H9 (cell line): ENCODE measurements at regions not wholly inside any gene's neighbourhood (a gene's known extent, or its start where the extent isn't known, plus 50 kb on each side); places are given as distances from the start of the nearest gene placed in this dataset.

Experiments used
- DNase-seq: peaks from one replicate; pipeline ENCODE4 v3.0.0-alpha.2; 2017
- H2AFZ ChIP-seq: one replicate; pipeline ENCODE4 v1.6.1; 2013; ENCODE audit warnings: mild to moderate bottlenecking, low read length, control low read depth, moderate library complexity
- H2AK5ac ChIP-seq: 2 replicates; pipeline ENCODE4 v1.6.1; 2013; ENCODE audit warnings: low read length, control low read depth, mixed read lengths; ENCODE audit not compliant: insufficient read length
- H2BK120ac ChIP-seq: one replicate; pipeline ENCODE4 v1.6.1; 2013; ENCODE audit warnings: low read depth, mild to moderate bottlenecking, low read length, control low read depth, inconsistent platforms; ENCODE audit not compliant: poor library complexity, severe bottlenecking
- H2BK12ac ChIP-seq: 2 replicates; pipeline ENCODE4 v1.6.1; 2013; ENCODE audit warnings: low read length, control low read depth, mixed read lengths, low read depth; ENCODE audit not compliant: insufficient read length
- H2BK15ac ChIP-seq: 2 replicates; pipeline ENCODE4 v1.6.1; 2013; ENCODE audit warnings: low read depth, low read length, control low read depth
- H2BK20ac ChIP-seq: one replicate; pipeline ENCODE4 v1.6.1; 2013; ENCODE audit warnings: low read depth, mild to moderate bottlenecking, low read length, control low read depth, inconsistent platforms; ENCODE audit not compliant: poor library complexity, severe bottlenecking
- H2BK5ac ChIP-seq: 2 replicates; pipeline ENCODE4 v1.6.1; 2013; ENCODE audit warnings: low read length, control low read depth, mixed read lengths; ENCODE audit not compliant: insufficient read length
- H3K14ac ChIP-seq: 2 replicates; pipeline ENCODE4 v1.6.1; 2013; ENCODE audit warnings: low read length, control low read depth; ENCODE audit not compliant: insufficient read depth
- H3K18ac ChIP-seq: 2 replicates; pipeline ENCODE4 v1.6.1; 2013; ENCODE audit warnings: low read depth, mild to moderate bottlenecking, mixed read lengths, low read length, control low read depth; ENCODE audit not compliant: insufficient read length
- H3K23ac ChIP-seq: 2 replicates; pipeline ENCODE4 v1.6.1; 2013; ENCODE audit warnings: low read length, control low read depth, mixed read lengths, low read depth; ENCODE audit not compliant: insufficient read length
- H3K23me2 ChIP-seq: 2 replicates; pipeline ENCODE4 v1.6.1; 2013; ENCODE audit warnings: low read depth, mild to moderate bottlenecking, mixed read lengths, low read length, control low read depth; ENCODE audit not compliant: insufficient read length, poor library complexity, severe bottlenecking
- H3K27ac ChIP-seq: 2 replicates; pipeline ENCODE4 v1.5.1; 2013; ENCODE audit warnings: low read length, control low read depth, mixed read lengths, low read depth; ENCODE audit not compliant: insufficient read length
- H3K27me3 ChIP-seq: 2 replicates; pipeline ENCODE4 v1.6.1; 2013; ENCODE audit warnings: low read length, control low read depth, inconsistent platforms; ENCODE audit not compliant: insufficient read depth
- H3K4ac ChIP-seq: 2 replicates; pipeline ENCODE4 v1.6.1; 2013; ENCODE audit warnings: low read depth, mild to moderate bottlenecking, control low read depth, inconsistent platforms, low read length, moderate library complexity
- H3K4me1 ChIP-seq: 2 replicates; pipeline ENCODE4 v1.6.1; 2013; ENCODE audit warnings: low read length, control low read depth, inconsistent platforms; ENCODE audit not compliant: insufficient read depth
- H3K4me2 ChIP-seq: 2 replicates; pipeline ENCODE4 v1.6.1; 2013; ENCODE audit warnings: low read length, control low read depth, mixed read lengths; ENCODE audit not compliant: insufficient read length, insufficient read depth
- H3K56ac ChIP-seq: 2 replicates; pipeline ENCODE4 v1.6.1; 2013; ENCODE audit warnings: low read depth, mild to moderate bottlenecking, mixed read lengths, low read length, control low read depth; ENCODE audit not compliant: insufficient read length
- H3K79me1 ChIP-seq: 2 replicates; pipeline ENCODE4 v1.6.1; 2013; ENCODE audit warnings: low read depth, mild to moderate bottlenecking, moderate library complexity, low read length, control low read depth, inconsistent platforms; ENCODE audit not compliant: insufficient read depth, poor library complexity, severe bottlenecking
- H3K79me2 ChIP-seq: 2 replicates; pipeline ENCODE4 v1.6.1; 2013; ENCODE audit warnings: low read length, control low read depth, inconsistent platforms; ENCODE audit not compliant: insufficient read depth
- H3K9ac ChIP-seq: 2 replicates; pipeline ENCODE4 v1.6.1; 2013; ENCODE audit warnings: low read length, control low read depth, mixed read lengths; ENCODE audit not compliant: insufficient read length; ENCODE audit errors: extremely low read depth
- H3K9me3 ChIP-seq: one replicate; pipeline ENCODE4 v1.6.1; 2013; ENCODE audit warnings: low read depth, low read length, inconsistent platforms; ENCODE audit not compliant: control insufficient read depth
- H3T11ph ChIP-seq: one replicate; pipeline ENCODE4 v1.6.1; 2013; ENCODE audit warnings: mild to moderate bottlenecking, low read length, control low read depth, inconsistent platforms
- H4K20me1 ChIP-seq: one replicate; pipeline ENCODE4 v1.6.1; 2013; ENCODE audit not compliant: control insufficient read depth, insufficient read length, insufficient read depth
- H4K5ac ChIP-seq: 2 replicates; pipeline ENCODE4 v1.6.1; 2013; ENCODE audit warnings: low read depth, mild to moderate bottlenecking, mixed read lengths, low read length, control low read depth; ENCODE audit not compliant: insufficient read length
- H4K8ac ChIP-seq: replicated peaks from 2 replicates; pipeline ENCODE4 v1.6.1; 2013; ENCODE audit warnings: low read length, control low read depth, mixed read lengths, low read depth; ENCODE audit not compliant: insufficient read length
- H4K91ac ChIP-seq: 2 replicates; pipeline ENCODE4 v1.6.1; 2013; ENCODE audit warnings: low read depth, mild to moderate bottlenecking, moderate library complexity, mixed read lengths, low read length, control low read depth; ENCODE audit not compliant: insufficient read length
- H3K27ac Mint-ChIP-seq, 3 experiments: 2 replicates in 2 of 3; 3 replicates in 1 of 3; pipeline ENCODE4 v1.8.0; 2020 to 2021; ENCODE audit warnings: mixed read lengths in 3 of 3, mild to moderate bottlenecking in 1 of 3, moderate library complexity in 1 of 3
- H3K27me3 Mint-ChIP-seq: 2 replicates; pipeline ENCODE4 v1.8.0; 2021; ENCODE audit warnings: low read depth, mild to moderate bottlenecking, moderate library complexity, mixed read lengths
- H3K36me3 Mint-ChIP-seq, 3 experiments: 2 replicates in 2 of 3; 3 replicates in 1 of 3; pipeline ENCODE4 v1.8.0; 2020 to 2021; ENCODE audit warnings: low read depth in 3 of 3, mixed read lengths in 3 of 3; ENCODE audit not compliant: insufficient read depth in 1 of 3
- H3K4me1 Mint-ChIP-seq, 2 experiments: 2 replicates each; pipeline ENCODE4 v1.8.0; 2020; ENCODE audit warnings: mixed read lengths in 2 of 2
- H3K4me3 Mint-ChIP-seq, 2 experiments: 2 replicates in 1 of 2; 3 replicates in 1 of 2; pipeline ENCODE4 v1.8.0; 2020 to 2021; ENCODE audit warnings: mild to moderate bottlenecking in 2 of 2, mixed read lengths in 2 of 2, moderate library complexity in 1 of 2
- H3K9me3 Mint-ChIP-seq, 2 experiments: 2 replicates in 1 of 2; 3 replicates in 1 of 2; pipeline ENCODE4 v1.8.0; 2020; ENCODE audit warnings: mild to moderate bottlenecking in 2 of 2, mixed read lengths in 2 of 2, moderate library complexity in 1 of 2
- CTCF ChIP-seq: fragments of 200-600 bp; sonication (generic); conservative IDR thresholded peaks from 3 replicates; pipeline ENCODE4 v1.8.0; 2021; ENCODE audit warnings: antibody characterized with exemption, mild to moderate bottlenecking
- WGBS: extraction: QIAGEN DNeasy Blood & Tissue Kit; methylation state at CpG from one replicate; pipeline ENCODE4 v1.1.7; 2013; ENCODE audit warnings: missing lambda C conversion rate, low lambda C conversion rate, mixed read lengths; ENCODE audit not compliant: insufficient read length; ENCODE audit errors: extremely low coverage; 5-methylcytosine and 5-hydroxymethylcytosine counted together

- no peak overlapping the region for H4K5ac ChIP-seq
- Mint-ChIP-seq H3K36me3 (peaks cover 1 to 8% (median 2%) of the 10 kb centered on the region in 3 experiments; a peak in 5 of 7 replicates), H3K4me1 (peaks cover 0 to 15% of the 10 kb centered on the region in 2 experiments; a peak in 3 of 4 replicates), H3K9me3 (peaks cover 2 to 3% of the 10 kb centered on the region in 2 experiments; a peak in 2 of 5 replicates), H3K27ac (no peak overlapping the region), H3K27me3 (no peaks in the 10 kb centered on the region), H3K4me3 (no peak overlapping the region)
- H3K18ac ChIP-seq, result no peak overlapping the region
- no peak overlapping the region for H4K91ac ChIP-seq
- no peak overlapping the region for H3K14ac ChIP-seq
- no peak overlapping the region for H3K23ac ChIP-seq
- H3K9me3 ChIP-seq, result no peaks in the 10 kb centered on the region
- no peak overlapping the region for H2BK120ac ChIP-seq
- no peaks in the 10 kb centered on the region for H3K23me2 ChIP-seq
- no peak overlapping the region for H3K4me2 ChIP-seq
- no peaks in the 10 kb centered on the region for H3K79me2 ChIP-seq
- H2AFZ ChIP-seq, result no peak overlapping the region
- H3K27me3 ChIP-seq, result no peaks in the 10 kb centered on the region
- no peak overlapping the region for H2AK5ac ChIP-seq
- H3K56ac ChIP-seq, result no peak overlapping the region
- H3K9ac ChIP-seq, result no peak overlapping the region
- H3K4ac ChIP-seq, result no peak overlapping the region
- H2BK20ac ChIP-seq, result no peak overlapping the region
- no peak for TF ChIP-seq CTCF
- H4K20me1 ChIP-seq, result no peaks in the 10 kb centered on the region
- no peak overlapping the region for H2BK12ac ChIP-seq
- no peak overlapping the region for H2BK5ac ChIP-seq
- no peak overlapping the region for H3T11ph ChIP-seq
- H3K27ac ChIP-seq, result no peak overlapping the region
- H3K79me1 ChIP-seq, result no peaks in the 10 kb centered on the region
- no peak overlapping the region for H4K8ac ChIP-seq
- no peak overlapping the region for H2BK15ac ChIP-seq
- WGBS, result no CpG with 5 or more reads among the region's 3 CpGs
- no peak for DNase-seq
- no peaks in the 10 kb centered on the region for H3K4me1 ChIP-seq
Measured at GRCh38 chrX:96568071-96568470, 116.6 kb upstream of the DIAPH2 start.
